ENCODE measurements at regions not wholly inside any gene's neighbourhood (a gene's known extent, or its start where the extent isn't known, plus 50 kb on each side); places are given as distances from the start of the nearest gene placed in this dataset.
"Not testable (repeated sequence)": the region's sequence is repeated elsewhere in the genome, so short reads cannot be mapped to it uniquely, and the experiment has no call there.

GRCh38 chr1:241447031-241447644, 72.4 kb downstream of the FH start:
- DNase-seq, result no peak

- no peak for DNase-seq
These were observed 74.7 kb downstream of the FH start for GRCh38 chr1:241444836-241445235.

- DNase-seq, result no peak
These were observed 76.0 kb downstream of the FH start for GRCh38 chr1:241443561-241443960.

DNA sequence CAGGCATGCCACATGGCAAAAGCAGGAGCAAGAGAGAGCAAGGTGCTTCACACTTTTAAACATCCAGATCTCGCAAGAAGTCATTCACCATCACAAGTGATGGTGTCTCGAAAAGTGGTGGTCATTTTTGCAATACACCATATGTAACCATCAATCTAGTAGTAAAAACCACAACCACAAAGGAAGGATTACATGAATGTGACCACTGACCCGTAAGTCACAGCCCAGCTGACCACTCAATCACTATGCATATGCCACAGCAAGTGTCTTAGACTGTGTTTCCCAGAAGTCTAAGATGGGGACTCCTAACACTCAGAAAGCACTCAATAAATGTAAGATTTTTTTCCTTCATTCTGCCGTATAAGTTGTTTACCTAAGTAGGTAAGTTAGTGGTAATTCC, 76.9 kb downstream of the FH start:
- no peak for DNase-seq

- DNase-seq, result no peak
These were observed 78.7 kb downstream of the FH start for GRCh38 chr1:241440904-241441303.

- DNase-seq, result not testable (repeated sequence)
These were observed 80.9 kb downstream of the FH start for GRCh38 chr1:241438686-241439085.

DNA sequence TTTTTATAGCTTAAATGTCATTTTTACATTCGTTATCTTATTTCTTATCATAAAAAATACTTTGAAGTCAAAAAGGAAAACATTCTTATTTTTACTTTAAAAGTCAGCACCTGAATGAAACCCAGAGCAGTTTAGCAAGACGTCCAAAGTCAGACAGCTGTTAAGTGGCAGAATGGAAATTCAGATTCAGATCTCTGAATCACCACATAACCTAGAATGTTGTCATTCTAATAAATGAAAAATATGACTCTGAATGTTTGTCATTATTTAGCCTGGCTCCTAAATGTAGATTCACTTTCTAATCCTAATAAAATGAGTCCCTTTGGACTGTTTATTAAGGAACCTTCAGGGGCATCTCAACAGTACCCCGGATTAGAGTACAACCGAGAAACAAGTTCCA, 75.2 kb upstream of the RGS7 start:
- no peak for DNase-seq

DNA sequence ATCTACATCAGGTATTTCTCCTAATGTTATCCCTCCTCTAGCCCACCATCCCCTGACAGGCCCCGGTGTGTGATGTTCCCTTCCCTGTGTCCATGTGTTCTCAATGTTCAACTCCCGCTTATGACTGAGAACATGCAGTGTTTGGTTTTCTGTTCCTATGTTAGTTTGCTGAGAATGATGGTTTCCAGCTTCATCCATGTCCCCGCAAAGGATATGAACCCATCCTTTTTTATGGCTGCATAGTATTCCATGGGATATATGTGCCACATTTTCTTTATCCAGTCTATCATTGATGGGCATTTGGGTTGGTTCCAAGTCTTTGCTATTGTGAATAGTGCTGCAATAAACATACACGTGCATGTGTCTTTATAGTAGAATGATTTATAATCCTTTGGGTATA, 68.1 kb upstream of the RGS7 start:
- DNase-seq, result not testable (repeated sequence)

- no peak for DNase-seq
These were observed 67.5 kb upstream of the RGS7 start for GRCh38 chr1:241424480-241424971.

- peak; percentile 53 for DNase-seq
These were observed 66.8 kb upstream of the RGS7 start for GRCh38 chr1:241423541-241424479.

- no peak for DNase-seq
These were observed 65.5 kb upstream of the RGS7 start for GRCh38 chr1:241422470-241422869.

- no peak for DNase-seq
These were observed 63.0 kb upstream of the RGS7 start for GRCh38 chr1:241419986-241420385.

DNA sequence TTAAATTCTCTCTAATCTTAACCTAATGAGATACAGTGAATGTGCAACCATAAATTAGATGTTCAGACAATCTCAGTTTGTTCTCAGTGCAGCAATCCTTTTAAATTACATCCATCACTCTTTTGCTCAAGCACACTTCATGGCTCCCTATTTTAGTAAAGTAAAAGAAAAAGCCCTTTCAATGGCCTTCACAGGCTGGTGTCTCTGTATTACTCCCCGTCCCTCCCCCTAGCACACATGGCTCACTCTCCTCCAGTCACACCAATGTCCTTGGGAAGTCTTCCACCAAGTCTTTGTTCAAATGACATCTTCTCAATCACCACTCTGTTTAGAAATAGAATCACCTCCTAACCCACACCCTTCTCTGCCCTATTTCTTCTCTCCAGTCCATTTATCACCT, 60.3 kb upstream of the RGS7 start:
- DNase-seq, result no peak

- DNase-seq, result no peak
These were observed 57.0 kb upstream of the RGS7 start for GRCh38 chr1:241413974-241414373.

- DNase-seq, result no peak
These were observed 56.4 kb upstream of the RGS7 start for GRCh38 chr1:241413386-241413785.

- DNase-seq, result no peak
These were observed 55.6 kb upstream of the RGS7 start for GRCh38 chr1:241412646-241413045.

GRCh38 chr1:241411776-241412338, 54.9 kb upstream of the RGS7 start:
- no peak for DNase-seq

DNA sequence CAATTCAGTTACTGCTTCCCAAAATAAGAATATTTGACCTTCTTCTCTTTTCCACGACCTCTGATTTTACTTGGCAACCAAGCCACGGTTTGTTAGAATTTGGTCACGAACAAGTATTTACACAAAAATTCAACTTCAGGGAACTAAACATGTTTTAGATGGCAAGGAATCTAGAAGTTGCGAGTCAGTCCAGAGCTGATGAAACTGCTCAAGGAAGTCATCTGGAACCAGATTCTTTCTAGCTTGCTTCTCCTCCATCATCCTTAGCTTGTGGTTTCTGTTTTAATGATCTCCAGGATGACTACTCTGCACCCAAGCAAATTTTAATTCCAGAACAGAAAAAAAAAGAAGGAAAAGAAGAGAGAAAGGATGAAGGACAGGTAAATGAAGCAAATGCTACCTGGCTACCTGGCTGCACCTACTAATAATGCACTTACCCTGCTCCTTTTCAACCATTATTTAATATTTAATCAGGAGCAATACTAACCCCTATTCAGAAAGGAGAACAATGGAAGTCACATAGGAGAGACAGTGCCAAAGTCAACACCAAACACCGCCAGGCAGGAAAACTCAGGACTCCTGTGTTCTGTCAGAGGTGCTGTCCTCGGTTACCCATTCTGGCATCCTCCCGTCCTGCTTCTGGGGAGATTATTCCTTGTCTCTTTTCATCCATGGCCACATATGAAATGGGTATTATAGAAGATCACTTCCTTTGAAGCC, 54.2 kb upstream of the RGS7 start:
- peak; percentile 85 for DNase-seq

GRCh38 chr1:241408170-241408569, 51.2 kb upstream of the RGS7 start:
- DNase-seq, result no peak

Measured in DMS153 (cell line).